WERI-Rb-1 (cell line): ENCODE measurements at regions not wholly inside any gene's neighbourhood (a gene's known extent, or its start where the extent isn't known, plus 50 kb on each side); places are given as distances from the start of the nearest gene placed in this dataset.

Experiments
- DNase-seq: peaks from one replicate; pipeline ENCODE4 v3.0.0-alpha.2; 2020
- H3K27ac ChIP-seq: fragments of 250-450 bp; sonication (Bioruptor Pico); 2 replicates; pipeline ENCODE4 v1.5.1; 2020; ENCODE audit warnings: mild to moderate bottlenecking, moderate library complexity
- H3K27me3 ChIP-seq: fragments of 250-450 bp; sonication (Bioruptor Pico); 2 replicates; pipeline ENCODE4 v1.5.1; 2021; ENCODE audit warnings: mild to moderate bottlenecking, low read depth, moderate library complexity; ENCODE audit not compliant: insufficient read depth, severe bottlenecking
- H3K36me3 ChIP-seq: fragments of 250-450 bp; sonication (Bioruptor Pico); 2 replicates; pipeline ENCODE4 v1.5.1; 2020; ENCODE audit warnings: mild to moderate bottlenecking, moderate library complexity
- H3K4me3 ChIP-seq: 2 replicates; pipeline ENCODE4 v1.5.1; 2011; ENCODE audit warnings: low read depth, mild to moderate bottlenecking, control low read depth, low read length
- H3K9me3 ChIP-seq: fragments of 250-450 bp; sonication (Bioruptor Pico); 2 replicates; pipeline ENCODE4 v1.5.1; 2021; ENCODE audit warnings: mild to moderate bottlenecking, moderate library complexity; ENCODE audit not compliant: severe bottlenecking
- CTCF ChIP-seq: IDR thresholded peaks from 2 replicates; pipeline ENCODE4 v1.5.1; 2011; ENCODE audit warnings: low read depth, mild to moderate bottlenecking, control low read depth, inconsistent platforms, low read length

DNA sequence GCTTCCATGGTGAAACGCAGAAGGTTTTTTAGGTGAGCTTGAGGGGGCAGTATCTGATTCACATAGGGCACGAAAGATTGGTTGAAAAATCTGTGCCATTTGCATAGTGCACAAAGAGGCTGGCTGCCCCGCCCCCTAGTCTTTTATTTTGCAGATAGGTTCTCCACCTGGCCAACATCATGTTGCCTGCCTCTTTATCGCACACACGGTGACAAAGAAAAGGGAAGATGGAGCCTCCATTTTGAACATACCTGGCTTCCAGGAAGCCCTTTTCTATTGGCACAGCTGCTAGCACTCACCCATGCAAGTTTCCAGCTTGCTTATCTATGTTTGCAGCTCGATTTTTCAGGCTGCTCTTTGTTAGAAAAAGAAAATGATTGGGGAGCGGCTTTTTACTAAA is 316.2 kb upstream of the KLHL1 start:
- H3K27ac ChIP-seq = no peak overlapping the region
- H3K27me3 ChIP-seq = no peaks in the 10 kb centered on the region
- H3K36me3 ChIP-seq = no peaks in the 10 kb centered on the region
- TF ChIP-seq CTCF = no peak
- no peak overlapping the region for H3K4me3 ChIP-seq
- DNase-seq = no peak
- no peaks in the 10 kb centered on the region for H3K9me3 ChIP-seq

DNA sequence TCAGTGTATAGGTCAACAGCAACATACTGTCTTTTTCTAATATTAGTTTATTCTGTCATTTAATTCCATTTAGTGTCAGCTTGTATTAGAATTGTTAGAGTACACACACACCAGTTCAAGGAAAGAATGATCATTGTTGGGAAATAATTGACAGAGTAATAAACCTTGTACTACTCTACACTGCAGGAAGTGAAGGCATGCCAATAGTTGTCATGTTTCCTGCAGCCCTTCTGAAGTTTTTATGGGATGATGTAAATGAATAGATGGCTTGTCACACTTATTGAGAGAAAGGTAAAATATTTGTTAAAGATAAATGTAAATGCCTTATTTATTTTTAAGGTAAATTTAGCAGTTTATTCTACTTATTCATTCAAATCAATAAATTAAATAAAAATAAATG is 306.9 kb upstream of the KLHL1 start:
- H3K27me3 ChIP-seq = no peaks in the 10 kb centered on the region
- TF ChIP-seq CTCF = no peak

GRCh38 chr13:70408865-70409264 is 300.6 kb upstream of the KLHL1 start:
- no peak for TF ChIP-seq CTCF
- H3K9me3 ChIP-seq = no peaks in the 10 kb centered on the region
- H3K36me3 ChIP-seq = no peaks in the 10 kb centered on the region
- no peak overlapping the region for H3K27ac ChIP-seq
- H3K4me3 ChIP-seq = no peak overlapping the region
- no peaks in the 10 kb centered on the region for H3K27me3 ChIP-seq
- DNase-seq = no peak

More for the DNA sequence above, 306.9 kb upstream of the KLHL1 start:
- Histone ChIP-seq H3K9me3 (no peaks in the 10 kb centered on the region), H3K4me3 (no peak overlapping the region), H3K27ac (no peak overlapping the region), H3K36me3 (no peaks in the 10 kb centered on the region)
- no peak for DNase-seq

DNA sequence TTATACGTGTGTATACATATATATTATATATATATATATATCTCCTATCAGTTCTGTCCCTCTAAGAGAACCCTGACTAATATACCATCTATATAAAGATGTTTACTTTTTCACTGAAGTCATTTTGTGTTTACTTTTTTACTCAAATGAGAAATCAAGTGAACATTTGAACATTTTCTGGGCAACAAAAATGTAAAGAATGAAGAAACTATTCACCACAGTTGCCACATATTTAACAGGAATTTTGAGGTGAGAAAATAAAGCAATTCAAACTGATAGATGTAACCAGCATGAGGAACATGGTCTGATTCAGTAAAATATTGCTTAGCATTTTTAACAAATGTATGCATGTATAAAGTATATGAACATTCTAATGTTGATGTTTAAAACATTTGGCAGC is 299.2 kb upstream of the KLHL1 start:
- H3K27ac ChIP-seq = no peak overlapping the region
- no peaks in the 10 kb centered on the region for H3K9me3 ChIP-seq
- no peak for TF ChIP-seq CTCF
- no peaks in the 10 kb centered on the region for H3K36me3 ChIP-seq
- H3K4me3 ChIP-seq = no peak overlapping the region
- no peaks in the 10 kb centered on the region for H3K27me3 ChIP-seq
- no peak for DNase-seq

DNA sequence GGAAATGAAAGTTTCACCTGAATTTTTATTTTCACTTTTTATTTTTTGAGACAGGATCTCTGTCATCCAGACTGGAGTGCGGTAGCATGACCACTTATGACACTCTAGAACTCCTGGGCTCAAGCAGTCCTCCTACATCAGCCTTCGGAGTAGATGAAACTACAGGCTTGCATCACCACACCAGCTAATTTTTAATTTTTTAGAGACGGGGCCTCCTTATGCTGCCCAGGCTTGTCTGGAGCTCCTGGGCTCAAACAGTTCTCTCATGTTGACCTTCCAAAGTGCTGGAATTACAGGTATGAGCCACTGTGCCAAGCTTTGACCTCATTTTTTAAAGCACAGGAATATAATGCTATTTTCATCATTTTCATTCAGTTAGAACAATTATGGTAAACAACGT is 297.0 kb upstream of the KLHL1 start:
- DNase-seq = no peak
- Histone ChIP-seq H3K36me3 (no peaks in the 10 kb centered on the region), H3K27me3 (no peaks in the 10 kb centered on the region), H3K4me3 (no peak overlapping the region), H3K9me3 (no peaks in the 10 kb centered on the region), H3K27ac (no peak overlapping the region)
- no peak for TF ChIP-seq CTCF

DNA sequence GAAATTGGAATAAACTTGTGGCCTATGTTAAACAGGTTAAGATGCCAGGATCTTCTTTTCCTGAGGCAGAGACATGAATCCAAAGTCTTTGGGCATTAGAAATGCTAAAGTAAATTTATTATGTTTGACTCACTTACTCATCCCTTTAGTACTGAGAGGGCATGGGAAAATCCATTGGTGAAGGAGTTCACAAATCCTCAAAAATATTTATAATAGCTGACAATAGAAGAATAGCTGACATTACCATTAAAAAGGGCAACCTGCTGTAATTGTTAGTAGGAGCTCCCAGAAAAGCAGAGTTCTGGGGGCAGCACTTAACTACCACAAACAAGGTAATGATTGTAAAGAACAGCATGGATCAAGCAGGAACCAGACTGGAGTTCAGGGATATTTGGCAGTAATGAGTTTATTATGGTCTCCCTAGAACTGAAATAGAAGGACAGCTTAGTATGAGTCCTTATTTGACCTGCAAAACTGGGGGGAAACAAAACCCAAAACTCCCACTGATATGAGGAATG is 285.8 kb upstream of the KLHL1 start:
- no peaks in the 10 kb centered on the region for H3K36me3 ChIP-seq
- DNase-seq = no peak
- H3K27ac ChIP-seq = no peak overlapping the region
- H3K27me3 ChIP-seq = no peaks in the 10 kb centered on the region
- H3K9me3 ChIP-seq = no peaks in the 10 kb centered on the region
- H3K4me3 ChIP-seq = no peak overlapping the region
- TF ChIP-seq CTCF = no peak
